SU-DHL-6 (cell line): ENCODE measurements at regions not wholly inside any gene's neighbourhood (a gene's known extent, or its start where the extent isn't known, plus 50 kb on each side); places are given as distances from the start of the nearest gene placed in this dataset.
"Not testable (repeated sequence)": the region's sequence is repeated elsewhere in the genome, so short reads cannot be mapped to it uniquely, and the experiment has no call there.

Experiments used
- CTCF ChIP-seq: fragments of 200-600 bp; sonication (generic); IDR thresholded peaks from one replicate; pipeline ENCODE4 v1.5.1; 2017; ENCODE audit warnings: antibody characterized with exemption, mild to moderate bottlenecking, low read length, moderate library complexity; ENCODE audit not compliant: insufficient read depth, poor library complexity, severe bottlenecking
- EZH2phosphoT487 ChIP-seq: fragments of 200-600 bp; sonication (generic), shearing (Covaris generic); conservative IDR thresholded peaks from 2 replicates; pipeline ENCODE4 v1.6.1; 2018; ENCODE audit warnings: mild to moderate bottlenecking, antibody characterized with exemption, low read length, moderate library complexity, mixed read lengths

GRCh38 chr4:49149006-49149975, 163.2 kb downstream of the CWH43 start:
- TF ChIP-seq CTCF, EZH2phosphoT487: not testable (repeated sequence)
